ENCODE measurements at regions not wholly inside any gene's neighbourhood (a gene's known extent, or its start where the extent isn't known, plus 50 kb on each side); places are given as distances from the start of the nearest gene placed in this dataset.
A peak's percentile ranks its signal among the peaks of the same experiment; 100 is the strongest.
"Not testable (repeated sequence)": the region's sequence is repeated elsewhere in the genome, so short reads cannot be mapped to it uniquely, and the experiment has no call there.

DNA sequence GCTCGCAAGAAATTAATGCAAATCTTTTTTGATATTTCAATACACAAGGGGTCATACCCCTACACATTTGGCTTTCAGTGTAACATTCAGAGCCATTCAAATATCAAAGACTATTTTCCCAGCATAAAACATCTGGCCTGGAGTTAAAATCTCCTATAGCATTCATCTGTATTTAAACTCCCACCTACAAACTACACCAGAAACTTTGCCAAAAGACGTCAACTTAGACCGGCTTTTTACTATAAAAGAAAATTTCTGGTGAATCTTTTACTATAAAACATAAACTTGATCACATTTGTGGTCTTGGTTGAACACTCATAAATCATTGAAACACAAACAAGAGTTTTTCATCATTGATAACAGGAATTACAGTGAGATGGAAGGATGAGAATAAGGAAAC, 473.3 kb upstream of the DCN start:
- no peak for ATAC-seq

DNA sequence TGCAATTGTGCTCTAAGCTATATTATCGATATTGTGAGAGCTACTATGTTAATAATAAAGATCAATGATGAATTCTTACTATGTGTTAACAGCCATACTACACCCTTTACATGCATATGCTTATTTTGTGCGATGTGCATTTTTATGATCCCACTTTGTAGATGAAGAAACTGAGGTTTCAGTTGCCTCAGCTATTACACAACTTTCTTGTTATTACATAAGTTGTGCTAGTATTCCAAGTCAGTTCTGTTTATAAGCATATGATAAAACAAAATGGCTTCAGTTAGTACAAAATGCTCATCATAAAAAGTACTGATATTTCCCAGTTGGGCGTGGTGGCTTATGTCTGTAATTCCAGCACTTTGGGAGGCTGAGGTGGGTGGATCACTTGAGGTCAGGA, 471.5 kb upstream of the DCN start:
- no peak for ATAC-seq

DNA sequence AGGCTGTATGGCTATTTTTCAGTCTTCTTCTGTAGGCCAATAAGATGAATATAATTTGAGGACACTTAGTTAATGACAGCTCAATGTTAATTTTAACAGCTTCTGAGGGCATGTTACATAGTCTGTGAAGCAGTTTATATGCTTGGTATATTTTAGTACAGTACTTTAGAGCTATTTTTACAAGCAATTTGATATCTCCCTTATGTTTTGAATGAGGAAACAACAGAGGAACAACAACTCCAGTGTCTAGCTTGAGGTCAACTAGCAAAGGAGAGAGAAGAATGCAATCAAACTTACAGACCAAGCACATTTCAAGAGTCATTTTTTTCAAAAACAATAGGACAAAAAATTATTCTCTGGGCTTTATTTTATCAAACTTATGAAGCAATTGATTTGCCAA, 469.1 kb upstream of the DCN start:
- no peak for ATAC-seq

GRCh38 chr12:91643763-91644162, 461.1 kb upstream of the DCN start:
- ATAC-seq: no peak

- ATAC-seq: no peak
Measured at GRCh38 chr12:91640021-91640420, 457.4 kb upstream of the DCN start.

GRCh38 chr12:91639327-91639726, 456.7 kb upstream of the DCN start:
- ATAC-seq: no peak

DNA sequence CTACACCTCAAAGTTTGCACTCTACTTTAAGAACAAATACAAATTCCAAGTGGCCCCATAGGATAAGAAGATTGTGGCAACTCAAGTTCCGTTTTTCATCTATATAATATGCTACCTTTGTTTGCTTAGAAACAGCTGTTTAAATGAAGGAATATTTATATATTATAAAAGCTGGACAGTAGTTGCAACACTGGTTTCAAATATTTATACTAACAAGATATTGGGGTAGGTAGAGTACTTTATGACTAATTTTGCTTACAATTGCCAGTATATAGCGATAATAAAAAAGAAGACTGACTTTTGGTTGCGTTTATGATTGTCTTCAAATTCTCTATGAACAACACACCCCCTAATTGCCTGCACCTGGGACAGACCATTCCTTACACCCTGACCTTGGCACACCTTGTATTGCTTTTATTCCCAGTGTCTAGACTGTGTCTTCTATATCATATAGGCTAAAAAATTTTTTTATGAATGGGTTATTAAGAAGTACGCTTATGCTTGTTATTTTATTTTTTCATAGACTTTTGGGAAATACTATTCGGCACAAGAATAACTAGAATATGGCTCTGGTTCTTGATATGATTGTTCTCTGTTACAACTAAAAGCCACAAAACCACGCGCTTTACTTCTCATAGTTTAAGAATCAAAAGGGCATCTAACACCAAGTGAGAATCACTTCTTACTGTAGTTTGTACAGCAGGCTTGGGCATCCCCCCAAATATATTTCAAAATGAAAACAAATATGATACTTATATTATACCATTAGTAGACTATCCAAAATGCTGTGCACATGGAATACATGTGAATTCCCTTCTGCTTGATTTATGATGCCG, 455.4 kb upstream of the DCN start:
- ATAC-seq: no peak

DNA sequence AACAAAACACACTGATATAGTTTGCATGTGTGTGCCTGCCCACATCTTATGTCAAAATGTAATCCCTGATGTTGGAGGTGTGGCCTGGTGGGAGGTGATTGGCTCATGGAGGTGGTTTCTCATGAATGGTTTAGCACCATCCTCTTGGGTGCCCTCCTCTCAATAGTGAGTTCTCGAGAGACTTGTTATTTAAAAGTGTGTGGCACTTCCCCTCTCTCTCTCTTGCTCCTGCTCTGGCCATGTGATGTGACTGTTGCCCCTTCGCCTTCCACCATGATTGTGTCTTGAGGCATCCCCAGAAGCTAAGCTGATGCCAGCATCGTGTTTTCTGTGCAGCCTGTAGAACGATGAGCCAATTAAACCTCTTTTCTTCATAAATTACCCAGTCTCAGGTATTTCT, 454.1 kb upstream of the DCN start:
- ATAC-seq: no peak

DNA sequence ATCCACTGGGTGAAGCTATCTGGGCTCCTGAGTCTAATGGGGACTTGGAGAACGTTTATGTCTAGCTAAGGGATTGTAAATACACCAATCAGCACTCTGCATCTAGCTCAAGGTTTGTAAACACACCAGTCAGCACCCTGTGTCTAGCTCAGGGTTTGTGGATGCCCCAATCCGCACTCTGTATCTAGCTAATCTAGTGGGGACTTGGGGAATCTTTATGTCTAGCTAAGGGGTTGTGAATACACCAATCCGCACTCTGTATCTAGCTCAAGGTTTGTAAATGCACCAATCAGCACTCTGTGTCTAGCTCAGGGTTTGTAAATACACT, 451.7 kb upstream of the DCN start:
- not testable (repeated sequence) for ATAC-seq

DNA sequence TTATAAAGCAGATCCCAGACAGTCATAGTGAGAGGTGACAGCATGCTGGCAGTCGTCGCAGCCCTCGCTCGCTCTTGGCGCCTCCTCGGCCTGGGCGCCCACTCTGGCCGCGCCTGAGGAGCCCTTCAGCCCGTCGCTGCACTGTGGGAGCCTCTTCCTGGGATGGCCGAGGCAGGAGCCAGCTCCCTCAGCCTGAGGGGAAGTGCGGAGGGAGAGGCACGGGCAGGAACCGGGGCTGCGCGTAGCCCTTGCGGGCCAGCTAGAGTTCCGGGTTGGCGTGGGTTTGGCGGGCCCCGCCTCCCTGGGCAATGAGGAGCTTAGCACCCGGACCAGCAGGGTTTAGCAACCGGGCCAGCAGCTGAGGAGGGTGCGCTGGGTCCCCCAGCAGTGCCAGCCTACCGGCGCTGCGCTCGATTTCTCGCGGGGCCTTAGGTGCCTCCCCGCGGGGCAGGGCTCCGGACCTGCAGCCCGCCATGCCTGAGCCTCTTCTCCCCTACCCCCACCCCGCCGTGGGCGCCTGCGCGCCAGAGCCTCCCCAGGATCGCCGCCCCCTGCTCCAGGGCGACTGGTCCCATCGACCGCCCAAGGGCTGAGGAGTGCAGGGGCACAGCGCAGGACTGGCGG, 451.2 kb upstream of the DCN start:
- ATAC-seq: no peak

DNA sequence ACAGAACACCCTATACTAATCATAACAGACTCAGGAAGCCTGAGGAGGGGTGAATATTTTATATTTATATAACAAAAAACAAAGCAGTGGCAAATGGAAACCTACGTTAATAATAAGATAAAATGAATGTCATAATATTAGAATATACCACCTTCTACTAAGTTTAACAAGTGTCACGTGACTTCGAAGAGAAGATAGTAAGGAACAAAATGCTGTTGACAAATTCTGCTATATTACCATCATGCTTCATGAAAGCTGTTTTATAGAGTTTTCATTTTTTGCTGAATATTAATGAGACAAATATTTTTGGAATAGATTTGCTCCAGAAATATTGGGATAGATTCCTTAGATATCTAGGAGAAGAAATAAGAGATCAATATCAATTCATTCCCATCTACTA, 450.6 kb upstream of the DCN start:
- no peak for ATAC-seq

DNA sequence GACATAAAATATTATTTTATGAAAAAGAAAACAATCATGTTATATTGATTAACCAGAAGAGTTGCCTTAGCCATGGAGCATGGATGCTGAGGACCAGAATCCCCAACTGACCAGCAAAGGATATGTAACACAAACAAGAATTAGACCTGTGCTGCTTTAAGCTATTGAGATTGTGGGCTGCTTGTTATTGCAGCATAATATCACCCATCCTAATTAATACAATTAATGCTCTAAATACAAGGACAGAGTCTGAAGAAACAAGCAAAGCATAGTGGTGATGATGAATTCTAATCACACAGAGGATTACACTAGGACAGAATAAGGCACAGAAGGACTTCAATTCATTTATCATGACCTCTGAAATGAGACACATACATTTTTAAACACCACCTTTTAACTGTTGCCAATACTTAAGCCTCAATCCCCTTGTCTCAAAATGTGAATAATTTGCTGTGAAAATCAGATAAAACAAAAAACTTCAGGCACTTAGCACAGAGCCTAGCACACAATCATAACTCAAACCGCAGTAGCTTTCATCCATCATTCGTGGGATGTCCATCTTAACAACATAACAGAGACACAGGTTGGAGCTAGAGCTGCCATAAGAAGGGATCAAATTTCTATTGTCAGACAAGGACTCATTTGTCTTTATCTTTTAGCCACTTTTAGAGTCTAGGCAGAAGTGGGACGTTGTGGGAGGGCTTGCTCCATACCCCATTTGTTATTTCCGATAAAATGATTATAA, 449.6 kb upstream of the DCN start:
- no peak for ATAC-seq

GRCh38 chr12:91630596-91631293, 448.1 kb upstream of the DCN start:
- ATAC-seq: no peak

DNA sequence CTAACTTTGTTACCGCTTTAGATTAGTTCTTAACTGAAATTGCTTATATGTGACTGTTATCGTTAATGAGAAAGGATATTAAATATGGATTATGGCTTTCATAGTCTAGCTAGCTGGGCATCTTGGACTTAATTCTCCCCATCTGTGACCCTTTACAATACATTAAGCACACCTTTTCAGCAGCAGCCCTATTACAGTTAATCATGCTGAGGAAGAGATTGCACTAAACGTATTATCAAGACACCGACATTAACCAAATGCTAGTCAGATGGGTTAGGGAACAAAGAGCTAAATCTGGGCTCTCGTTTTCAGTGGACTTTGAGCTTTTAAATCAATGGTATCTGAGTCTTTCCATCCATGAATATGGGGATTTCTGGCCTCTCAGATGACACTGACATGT, 447.5 kb upstream of the DCN start:
- no peak for ATAC-seq

- no peak for ATAC-seq
Measured at GRCh38 chr12:91629440-91629839, 446.8 kb upstream of the DCN start.

DNA sequence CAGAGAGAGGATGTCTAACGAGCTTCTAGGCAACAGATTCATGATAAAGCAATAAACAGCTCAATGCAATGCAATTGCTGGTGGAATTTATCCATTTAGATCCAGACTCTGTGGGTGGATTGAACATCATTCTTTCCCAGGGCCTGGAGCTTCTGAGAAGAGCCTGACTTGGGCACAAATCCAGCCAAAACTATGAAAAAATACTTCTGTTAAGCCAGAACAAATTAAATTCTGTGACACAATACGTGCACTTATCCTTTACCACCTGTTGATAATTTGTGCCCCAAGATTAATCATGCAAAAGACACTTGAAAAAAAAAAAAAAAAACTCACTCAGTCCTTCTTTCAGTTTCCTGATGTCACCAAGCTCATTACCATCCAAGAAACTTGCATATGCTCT, 446.0 kb upstream of the DCN start:
- no peak for ATAC-seq

DNA sequence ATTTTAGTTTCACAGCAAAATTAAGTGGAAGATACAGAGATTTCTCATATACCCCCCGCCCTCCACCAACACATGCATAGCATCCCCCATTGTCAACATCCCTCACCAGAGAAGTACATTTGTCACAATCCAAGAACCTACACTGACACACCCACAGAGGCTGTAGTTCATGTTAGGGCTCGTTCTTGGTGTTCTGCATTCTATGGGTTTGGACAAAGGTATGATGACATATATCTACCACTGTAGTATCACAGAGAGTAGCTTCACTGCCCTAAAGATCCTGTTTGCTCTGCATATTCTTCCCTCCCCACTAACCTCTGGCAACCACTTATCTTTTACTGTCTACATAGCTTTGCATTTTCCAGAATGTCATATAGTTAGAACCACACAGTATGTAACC, 444.6 kb upstream of the DCN start:
- no peak for ATAC-seq

- ATAC-seq: no peak
Measured at GRCh38 chr12:91622981-91623380, 440.4 kb upstream of the DCN start.

DNA sequence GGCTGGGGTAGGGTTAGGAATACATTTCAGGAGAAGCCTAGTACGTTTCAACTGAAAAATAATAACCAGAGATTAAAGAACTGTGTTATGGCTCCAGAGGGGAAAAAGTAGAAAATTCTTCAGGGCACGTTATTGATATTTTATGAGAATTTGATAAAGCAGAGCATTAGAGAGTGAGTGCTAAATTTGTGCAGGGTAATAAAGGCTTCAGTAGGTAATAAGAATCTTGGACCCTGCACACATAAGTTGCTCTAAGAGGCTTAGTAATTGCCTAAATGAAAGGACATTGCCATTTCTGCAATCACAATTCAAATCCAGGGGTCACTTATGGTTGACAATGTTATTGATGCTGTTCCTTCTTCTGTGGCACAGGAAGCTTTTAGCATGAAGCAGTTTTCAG, 439.4 kb upstream of the DCN start:
- ATAC-seq: no peak

- no peak for ATAC-seq
Measured at GRCh38 chr12:91620992-91621391, 438.4 kb upstream of the DCN start.

- ATAC-seq: no peak
Measured at GRCh38 chr12:91620422-91620821, 437.8 kb upstream of the DCN start.

DNA sequence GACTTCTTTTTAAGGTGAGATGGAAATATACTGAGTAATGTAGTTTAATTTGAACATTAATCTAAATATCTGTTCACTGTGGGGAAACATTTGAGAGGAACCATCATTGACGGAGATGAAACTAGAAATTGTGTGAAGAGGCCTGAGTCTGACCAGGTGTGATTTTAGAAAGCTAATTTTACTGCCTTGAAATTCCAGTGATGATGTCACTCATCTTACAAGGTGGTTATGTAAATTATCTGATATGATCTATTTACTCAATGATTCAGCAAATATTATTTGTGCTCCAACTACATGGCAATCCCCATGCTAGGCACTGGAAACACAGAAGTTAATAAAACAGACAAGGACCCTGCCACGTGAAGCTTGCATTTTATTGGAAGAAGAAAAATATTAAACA, 435.7 kb upstream of the DCN start:
- peak in 1 of 2 donors; percentile 41 for ATAC-seq

DNA sequence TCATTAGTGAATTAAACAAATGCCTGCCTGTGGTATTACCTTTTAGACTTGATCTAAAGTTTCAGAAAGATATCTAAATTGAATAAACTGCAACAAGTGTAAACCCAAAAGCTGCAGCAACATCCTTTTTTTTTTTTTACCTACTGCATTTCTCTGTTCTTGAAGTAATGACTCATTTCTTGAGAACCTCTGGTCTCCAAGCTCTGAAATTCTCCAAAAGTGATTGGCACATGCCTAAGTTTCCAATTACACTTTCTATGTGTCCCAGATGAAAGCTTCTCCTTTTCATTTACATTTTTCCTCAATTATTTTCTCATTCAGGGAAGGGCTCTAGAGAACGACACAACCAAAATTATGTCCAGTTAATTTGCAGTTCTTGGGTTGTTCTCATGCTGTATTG, 435.2 kb upstream of the DCN start:
- ATAC-seq: no peak

DNA sequence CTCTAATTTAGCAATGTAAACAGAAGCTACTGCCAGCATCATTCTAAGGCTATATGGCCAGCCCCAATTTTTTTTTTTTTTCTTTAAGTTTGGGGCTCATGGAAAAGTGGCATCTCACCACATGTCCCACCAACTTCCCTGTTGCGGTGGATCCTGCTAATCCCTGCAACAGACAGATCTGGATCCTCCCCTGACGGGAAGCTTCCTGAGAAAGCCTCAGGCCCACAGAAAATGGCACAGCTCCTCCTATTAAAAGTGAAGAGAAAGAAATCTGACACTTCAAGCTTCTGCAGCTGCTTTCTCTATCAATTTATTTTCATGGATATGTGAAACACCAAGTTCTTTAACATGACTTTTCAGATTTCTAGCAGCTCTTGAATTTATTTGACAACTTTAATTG, 433.8 kb upstream of the DCN start:
- ATAC-seq: no peak
